ENCODE measurements at regions not wholly inside any gene's neighbourhood (a gene's known extent, or its start where the extent isn't known, plus 50 kb on each side); places are given as distances from the start of the nearest gene placed in this dataset.

DNA sequence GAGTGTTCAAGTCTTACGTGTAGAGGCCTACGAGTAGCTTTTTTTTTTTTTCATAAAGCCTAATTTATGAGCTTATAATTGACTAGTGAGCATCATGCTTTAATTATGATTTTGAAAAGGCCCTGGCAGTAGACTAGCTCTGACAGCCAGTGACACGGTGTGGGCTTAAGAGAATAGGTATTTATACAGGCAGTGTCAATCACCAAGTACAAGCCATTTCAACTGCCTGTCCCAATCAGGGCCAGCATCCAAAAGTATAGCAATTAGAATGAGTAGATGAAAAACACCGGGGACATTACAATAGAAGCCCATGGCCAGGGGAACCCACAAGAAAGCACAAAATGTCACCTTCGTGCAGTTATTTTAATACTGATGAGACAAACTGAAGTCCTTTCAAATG is 552.8 kb downstream of the CAAP1 start:
- DNase-seq (ENCODE audit: low read depth, low spot score): no peak
- no peak overlapping the region for H3K27ac Mint-ChIP-seq (ENCODE audit: unreplicated experiment)
- H3K27me3 Mint-ChIP-seq (ENCODE audit: low read depth): no peaks in the 10 kb centered on the region
- TF ChIP-seq, protein P1, sequence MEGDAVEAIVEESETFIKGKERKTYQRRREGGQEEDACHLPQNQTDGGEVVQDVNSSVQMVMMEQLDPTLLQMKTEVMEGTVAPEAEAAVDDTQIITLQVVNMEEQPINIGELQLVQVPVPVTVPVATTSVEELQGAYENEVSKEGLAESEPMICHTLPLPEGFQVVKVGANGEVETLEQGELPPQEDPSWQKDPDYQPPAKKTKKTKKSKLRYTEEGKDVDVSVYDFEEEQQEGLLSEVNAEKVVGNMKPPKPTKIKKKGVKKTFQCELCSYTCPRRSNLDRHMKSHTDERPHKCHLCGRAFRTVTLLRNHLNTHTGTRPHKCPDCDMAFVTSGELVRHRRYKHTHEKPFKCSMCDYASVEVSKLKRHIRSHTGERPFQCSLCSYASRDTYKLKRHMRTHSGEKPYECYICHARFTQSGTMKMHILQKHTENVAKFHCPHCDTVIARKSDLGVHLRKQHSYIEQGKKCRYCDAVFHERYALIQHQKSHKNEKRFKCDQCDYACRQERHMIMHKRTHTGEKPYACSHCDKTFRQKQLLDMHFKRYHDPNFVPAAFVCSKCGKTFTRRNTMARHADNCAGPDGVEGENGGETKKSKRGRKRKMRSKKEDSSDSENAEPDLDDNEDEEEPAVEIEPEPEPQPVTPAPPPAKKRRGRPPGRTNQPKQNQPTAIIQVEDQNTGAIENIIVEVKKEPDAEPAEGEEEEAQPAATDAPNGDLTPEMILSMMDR (conservative IDR thresholded peaks at IDR 0.05): no peak
- peaks cover 6% of the 10 kb centered on the region for H3K9me3 Mint-ChIP-seq
- H3K4me1 Mint-ChIP-seq: no peaks in the 10 kb centered on the region
- H3K36me3 Mint-ChIP-seq (ENCODE audit: low read depth): no peaks in the 10 kb centered on the region
- no peak overlapping the region for H3K4me3 Mint-ChIP-seq

DNA sequence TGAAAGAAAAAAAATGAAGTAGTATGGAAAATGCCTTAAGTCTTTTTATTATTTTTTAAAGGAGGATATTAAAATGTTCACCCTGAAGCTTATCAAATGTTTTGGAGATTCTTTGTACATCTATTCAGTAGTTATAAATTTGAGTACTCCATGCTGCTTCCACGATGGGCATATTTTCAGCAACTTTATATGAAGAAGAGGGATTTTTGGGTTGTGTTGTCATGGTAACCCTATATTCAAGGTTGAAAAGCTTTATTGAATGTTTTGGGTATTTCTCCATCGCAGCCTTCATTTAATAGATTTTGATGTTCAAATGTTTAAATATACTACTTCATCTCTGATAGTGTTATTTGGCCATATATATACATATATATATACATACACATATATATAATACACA is 557.5 kb downstream of the CAAP1 start:
- no peaks in the 10 kb centered on the region for H3K27me3 Mint-ChIP-seq (ENCODE audit: low read depth)
- TF ChIP-seq, protein P1 (conservative IDR thresholded peaks at IDR 0.05): no peak
- no peak for DNase-seq (ENCODE audit: low read depth, low spot score)
- H3K4me3 Mint-ChIP-seq: no peak overlapping the region
- no peaks in the 10 kb centered on the region for H3K36me3 Mint-ChIP-seq (ENCODE audit: low read depth)
- no peaks in the 10 kb centered on the region for H3K9me3 Mint-ChIP-seq
- H3K27ac Mint-ChIP-seq (ENCODE audit: unreplicated experiment): no peak overlapping the region
- no peaks in the 10 kb centered on the region for H3K4me1 Mint-ChIP-seq

DNA sequence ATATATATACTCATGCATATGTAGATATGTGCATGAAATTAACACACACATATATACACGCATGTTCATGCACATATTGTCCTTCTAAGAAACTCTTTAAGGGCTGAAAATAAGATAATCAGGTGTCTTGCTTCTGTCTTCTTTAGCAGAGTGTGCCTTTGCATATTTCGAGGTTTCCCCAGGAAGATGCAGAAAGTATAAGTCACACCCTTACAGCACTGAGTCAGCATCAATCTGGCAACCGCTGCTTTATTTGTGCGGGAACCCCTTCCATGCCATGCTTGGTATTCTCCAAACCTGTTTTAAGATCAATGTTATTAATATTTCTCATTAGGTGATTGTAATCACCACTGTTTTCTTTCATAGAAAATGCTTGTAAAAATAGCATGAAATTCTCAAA is 557.9 kb downstream of the CAAP1 start:
- H3K27ac Mint-ChIP-seq (ENCODE audit: unreplicated experiment): no peak overlapping the region
- DNase-seq (ENCODE audit: low read depth, low spot score): no peak
- H3K27me3 Mint-ChIP-seq (ENCODE audit: low read depth): no peaks in the 10 kb centered on the region
- H3K9me3 Mint-ChIP-seq: no peaks in the 10 kb centered on the region
- H3K4me3 Mint-ChIP-seq: no peak overlapping the region
- H3K4me1 Mint-ChIP-seq: no peaks in the 10 kb centered on the region
- TF ChIP-seq, protein P1 (conservative IDR thresholded peaks at IDR 0.05): no peak
- no peaks in the 10 kb centered on the region for H3K36me3 Mint-ChIP-seq (ENCODE audit: low read depth)

GRCh38 chr9:26331223-26331622 is 561.4 kb downstream of the CAAP1 start:
- TF ChIP-seq, protein P1 (conservative IDR thresholded peaks at IDR 0.05): no peak
- no peak overlapping the region for H3K4me3 Mint-ChIP-seq
- H3K36me3 Mint-ChIP-seq (ENCODE audit: low read depth): no peaks in the 10 kb centered on the region
- no peaks in the 10 kb centered on the region for H3K27me3 Mint-ChIP-seq (ENCODE audit: low read depth)
- H3K9me3 Mint-ChIP-seq: no peaks in the 10 kb centered on the region
- H3K27ac Mint-ChIP-seq (ENCODE audit: unreplicated experiment): no peak overlapping the region
- DNase-seq (ENCODE audit: low read depth, low spot score): no peak
- H3K4me1 Mint-ChIP-seq: peaks cover 4% of the 10 kb centered on the region

- Mint-ChIP-seq H3K27ac (ENCODE audit: unreplicated experiment) (no peak overlapping the region), H3K4me1 (peaks cover 4% of the 10 kb centered on the region), H3K36me3 (ENCODE audit: low read depth) (no peaks in the 10 kb centered on the region), H3K4me3 (no peak overlapping the region), H3K9me3 (no peaks in the 10 kb centered on the region), H3K27me3 (ENCODE audit: low read depth) (no peaks in the 10 kb centered on the region)
- no peak for DNase-seq (ENCODE audit: low read depth, low spot score)
- TF ChIP-seq, protein P1 (conservative IDR thresholded peaks at IDR 0.05): no peak
These were observed 562.6 kb downstream of the CAAP1 start for GRCh38 chr9:26329974-26330373.

GRCh38 chr9:26326563-26326962 is 566.0 kb downstream of the CAAP1 start:
- Mint-ChIP-seq H3K27me3 (ENCODE audit: low read depth) (no peaks in the 10 kb centered on the region), H3K27ac (ENCODE audit: unreplicated experiment) (no peak overlapping the region), H3K36me3 (ENCODE audit: low read depth) (no peaks in the 10 kb centered on the region), H3K4me1 (peaks cover 4% of the 10 kb centered on the region), H3K9me3 (no peaks in the 10 kb centered on the region), H3K4me3 (no peak overlapping the region)
- TF ChIP-seq, protein P1 (conservative IDR thresholded peaks at IDR 0.05): peak; percentile 92
- DNase-seq (ENCODE audit: low read depth, low spot score): peak; percentile 43
